ENCODE measurements at regions not wholly inside any gene's neighbourhood (a gene's known extent, or its start where the extent isn't known, plus 50 kb on each side); places are given as distances from the start of the nearest gene placed in this dataset.

GRCh38 chr2:59662127-59662861 lies 891.2 kb downstream of the BCL11A start:
- DNase-seq (ENCODE audit: low read depth): no peak

DNA sequence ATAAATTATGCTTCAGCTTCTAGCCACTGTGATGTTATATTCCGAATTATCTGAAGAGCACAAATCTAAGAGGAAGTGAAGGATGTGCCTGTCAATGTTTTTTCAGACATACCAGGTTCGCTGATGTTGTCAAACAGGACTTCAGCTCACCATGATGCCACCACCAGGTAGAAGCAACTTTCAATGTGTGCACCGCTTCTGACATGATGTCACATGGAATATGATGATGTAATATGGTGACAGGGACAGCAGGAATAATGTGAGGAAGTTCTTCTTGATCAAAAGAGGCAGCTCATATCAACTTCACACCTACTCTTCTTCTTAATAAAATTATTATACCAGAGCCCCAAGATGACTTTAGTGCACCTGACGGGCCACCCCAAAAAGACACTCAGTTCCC lies 893.2 kb downstream of the BCL11A start:
- no peak for DNase-seq (ENCODE audit: low read depth)

DNA sequence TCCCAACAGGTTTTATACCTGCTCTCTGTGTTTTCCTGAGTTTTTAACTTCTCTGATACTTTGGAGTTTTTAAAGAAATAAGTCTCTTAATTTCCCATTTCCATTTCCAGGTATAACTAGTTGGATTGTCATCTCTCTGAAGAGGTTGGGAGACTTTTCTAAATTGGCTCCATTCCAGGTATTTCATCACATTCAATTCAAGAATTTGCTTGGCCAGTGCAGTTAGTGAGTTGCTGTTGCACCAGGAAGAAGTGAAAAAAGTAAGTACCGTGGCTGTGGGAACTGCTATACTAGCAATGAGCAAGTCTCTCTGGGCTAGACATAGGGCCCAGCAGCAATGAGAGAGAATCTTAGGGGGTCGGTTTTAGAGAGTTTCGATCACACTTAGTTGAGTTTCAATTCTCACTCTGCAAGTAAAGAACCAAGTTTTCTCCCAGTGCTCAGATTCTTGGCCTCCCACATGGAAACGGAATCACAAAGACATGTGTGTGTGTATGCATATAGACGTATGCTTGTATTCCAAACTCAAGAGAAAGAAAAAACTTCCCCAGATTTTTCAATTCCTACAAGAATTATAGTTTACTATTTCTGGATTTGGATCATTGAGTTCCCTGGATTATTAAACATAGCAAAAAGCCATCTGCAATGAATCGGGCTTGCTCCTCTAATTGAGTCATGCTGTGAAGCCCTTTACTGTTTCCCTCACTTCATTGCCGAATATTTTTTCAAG lies 894.4 kb downstream of the BCL11A start:
- no peak for DNase-seq (ENCODE audit: low read depth)

- no peak for DNase-seq (ENCODE audit: low read depth)
Observed at GRCh38 chr2:59655809-59656208, 897.6 kb downstream of the BCL11A start.

GRCh38 chr2:59654710-59655109 lies 898.7 kb downstream of the BCL11A start:
- DNase-seq (ENCODE audit: low read depth): no peak

- DNase-seq (ENCODE audit: low read depth): no peak
Observed at GRCh38 chr2:59653164-59653563, 900.3 kb downstream of the BCL11A start.

DNA sequence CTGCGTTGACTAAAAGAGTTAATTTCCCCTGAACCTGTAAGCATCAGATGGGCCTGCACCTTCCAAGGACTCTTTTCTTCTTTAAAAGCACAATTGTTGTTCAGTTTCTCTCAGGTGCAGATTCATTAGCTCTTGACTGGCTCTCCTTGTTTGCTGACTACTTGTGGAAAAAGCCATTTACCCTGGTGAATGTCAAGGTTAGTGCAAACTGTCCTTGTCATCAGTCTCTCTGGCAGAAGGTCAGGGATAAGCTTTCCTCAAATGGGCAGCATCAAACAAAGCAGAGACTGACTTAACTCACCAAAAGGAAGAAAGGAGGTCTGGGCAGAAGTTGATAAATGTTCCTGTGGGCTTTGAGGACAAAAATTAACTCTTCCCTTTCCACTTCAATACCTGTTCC lies 922.7 kb downstream of the BCL11A start:
- no peak for DNase-seq (ENCODE audit: low read depth)

DNA sequence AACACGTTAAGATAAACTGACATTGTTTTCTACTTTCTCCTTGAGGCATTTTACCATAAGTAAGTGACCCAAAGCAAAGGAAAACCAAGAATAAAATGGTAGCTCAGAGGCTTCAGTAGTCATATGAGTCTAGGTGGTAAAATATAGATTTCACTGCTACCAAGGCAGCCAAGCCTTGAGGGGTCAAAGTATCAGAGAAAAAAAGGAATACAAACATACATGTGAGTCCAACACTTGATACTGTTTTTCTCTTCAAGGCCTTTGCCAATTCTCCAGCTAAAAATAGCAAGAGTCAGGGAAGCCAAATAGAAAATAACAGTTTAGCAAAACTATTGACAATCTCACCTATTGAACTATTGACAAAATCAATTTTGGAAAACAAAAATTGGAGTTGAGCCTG lies 925.9 kb downstream of the BCL11A start:
- DNase-seq (ENCODE audit: low read depth): no peak

DNA sequence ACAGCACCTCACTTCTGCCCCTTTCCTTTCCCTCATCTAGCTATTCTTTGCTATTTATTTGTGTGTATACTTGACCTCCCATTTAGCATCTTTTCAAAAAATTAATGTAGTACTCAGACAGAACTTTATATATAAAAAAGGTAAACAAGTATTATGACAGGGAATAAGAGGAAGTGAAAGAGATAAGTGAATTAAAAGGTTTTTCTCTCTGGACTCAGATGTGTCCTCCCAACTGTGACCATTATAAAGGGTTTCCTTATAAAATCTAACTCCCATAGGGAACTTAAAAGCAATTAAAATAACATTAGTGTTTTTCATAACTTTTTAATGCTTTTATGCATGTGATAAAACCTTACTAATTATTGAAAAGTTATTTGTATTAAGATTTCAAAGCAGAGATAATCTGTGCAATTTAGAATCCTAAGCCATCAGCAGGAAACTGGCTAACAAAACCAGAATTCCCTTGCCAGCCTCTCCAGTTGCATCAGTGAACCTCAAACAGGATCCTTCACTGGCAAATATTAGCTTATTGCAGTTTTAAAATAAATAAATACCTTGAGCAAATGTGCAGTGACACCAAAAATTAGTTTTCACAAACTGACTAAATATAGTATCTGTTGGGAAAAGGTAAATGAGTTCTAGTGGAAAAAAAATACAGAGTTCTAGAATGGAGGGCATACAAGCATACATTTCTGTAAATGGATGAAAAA lies 930.7 kb downstream of the BCL11A start:
- no peak for DNase-seq (ENCODE audit: low read depth)

DNA sequence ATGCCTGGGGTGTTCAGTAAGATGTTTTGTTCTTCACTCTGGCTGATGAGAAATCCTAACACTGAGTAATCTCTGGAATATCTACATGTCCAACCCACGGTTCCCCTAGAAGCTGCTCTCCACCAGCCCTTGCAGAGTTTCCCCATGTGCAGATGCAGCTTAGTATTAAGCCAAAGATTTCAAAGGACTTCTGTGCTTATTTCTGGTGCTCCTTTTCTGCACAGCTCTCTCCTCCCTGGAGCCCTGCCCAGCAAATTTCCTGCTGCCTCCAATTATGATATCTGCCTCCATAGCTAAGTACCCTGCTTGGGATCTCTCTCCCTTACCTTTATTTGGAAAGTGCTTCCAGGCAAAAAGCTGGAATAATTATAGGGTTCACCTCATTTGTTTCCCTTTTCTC lies 949.3 kb downstream of the BCL11A start:
- DNase-seq (ENCODE audit: low read depth): no peak

GRCh38 chr2:59594671-59595222 lies 958.7 kb downstream of the BCL11A start:
- DNase-seq (ENCODE audit: low read depth): no peak

DNA sequence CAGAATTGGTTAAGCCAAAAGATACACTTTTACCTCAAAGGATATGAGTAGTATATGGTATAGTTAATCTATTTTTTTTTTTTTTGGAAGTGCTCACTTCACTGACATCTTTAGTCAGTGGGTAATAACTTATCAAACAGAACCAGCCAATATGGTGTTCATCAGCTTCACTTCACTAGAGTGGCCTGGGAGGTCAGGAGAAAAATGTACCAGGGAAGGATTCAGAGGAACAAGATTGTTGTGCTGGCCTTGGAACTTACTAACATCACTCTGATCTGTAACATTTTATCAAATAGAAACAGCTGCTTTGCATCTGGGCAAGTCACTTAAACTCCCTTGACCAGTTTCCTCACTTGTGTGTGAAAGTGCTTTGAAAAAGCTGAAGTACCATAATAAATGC lies 962.7 kb downstream of the BCL11A start:
- DNase-seq (ENCODE audit: low read depth): no peak

GRCh38 chr2:59589881-59590280 lies 963.6 kb downstream of the BCL11A start:
- no peak for DNase-seq (ENCODE audit: low read depth)

DNA sequence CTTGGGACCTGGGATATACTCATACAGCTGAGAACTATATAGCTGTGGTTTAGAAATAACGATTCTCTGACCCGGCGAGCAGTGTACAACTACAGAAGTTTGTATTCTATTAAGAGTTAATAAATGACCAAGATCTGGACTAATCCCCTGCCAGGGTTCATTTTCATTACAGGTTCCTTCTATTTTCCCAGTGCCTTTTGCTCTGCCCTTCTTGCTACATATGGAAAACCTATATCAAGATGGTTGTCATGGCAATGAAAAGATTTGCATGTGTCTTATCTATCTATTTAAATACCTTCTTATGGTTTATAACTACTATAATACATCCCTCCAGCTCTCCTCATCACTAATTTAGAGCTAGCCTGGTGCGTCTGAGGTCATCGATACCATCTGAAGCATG lies 965.2 kb downstream of the BCL11A start:
- DNase-seq (ENCODE audit: low read depth): no peak

DNA sequence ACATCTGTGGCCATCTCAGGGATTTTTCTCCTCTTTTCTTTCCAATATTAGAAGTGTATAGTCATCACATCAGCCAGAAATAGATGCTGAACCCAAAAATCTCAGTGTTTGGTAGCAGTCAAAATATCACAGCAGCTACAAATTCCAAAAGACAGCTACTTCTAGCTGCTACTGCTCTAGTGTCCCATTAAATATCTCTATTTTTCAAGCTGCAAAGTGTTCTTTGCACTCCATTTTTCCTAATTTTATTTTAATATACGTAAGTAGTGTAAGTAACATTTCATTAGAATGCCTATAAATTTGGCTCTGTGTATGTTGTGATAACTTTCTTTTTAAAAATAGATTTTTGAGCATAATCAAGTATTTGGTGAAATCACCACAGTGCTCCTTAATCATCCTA lies 967.3 kb downstream of the BCL11A start:
- no peak for DNase-seq (ENCODE audit: low read depth)

DNA sequence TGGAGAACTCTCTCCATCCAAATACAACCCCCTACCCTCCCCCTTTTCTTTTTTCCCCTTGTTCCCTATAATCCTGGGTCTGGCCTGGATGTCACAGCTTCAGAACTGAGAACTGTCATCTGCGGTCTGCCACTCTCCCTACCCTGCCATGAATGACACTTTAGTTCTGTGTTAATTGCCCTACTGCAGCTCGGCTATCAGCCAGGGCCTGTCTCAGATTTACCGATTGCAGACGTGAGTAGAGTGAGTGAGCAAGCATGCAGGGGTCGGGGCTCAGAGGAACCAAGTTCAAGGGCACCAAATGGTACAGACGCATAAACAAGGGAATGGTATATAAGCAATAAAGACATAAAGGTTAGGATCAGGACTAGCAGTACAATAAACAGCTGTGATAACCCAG lies 967.8 kb downstream of the BCL11A start:
- no peak for DNase-seq (ENCODE audit: low read depth)

DNA sequence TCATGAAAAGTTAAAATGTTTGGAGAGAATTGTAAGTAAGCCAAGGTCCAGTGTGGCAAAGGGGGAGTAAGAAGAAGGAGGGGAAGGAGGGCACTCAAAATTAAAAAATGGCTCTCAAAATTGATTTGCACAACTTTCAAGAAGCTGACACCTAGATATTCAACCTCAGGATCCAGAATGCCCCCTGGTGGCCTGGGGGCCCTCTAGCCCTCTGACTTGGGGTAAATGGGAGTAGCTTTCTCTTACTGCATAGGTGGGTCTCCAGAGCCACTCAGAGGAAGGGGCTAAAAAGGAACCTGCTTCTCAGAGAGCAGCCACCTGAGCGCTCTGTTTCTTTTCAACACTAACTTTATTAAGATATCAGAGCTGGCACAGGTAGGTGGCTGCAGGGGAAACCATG lies 968.5 kb downstream of the BCL11A start:
- DNase-seq (ENCODE audit: low read depth): no peak

DNA sequence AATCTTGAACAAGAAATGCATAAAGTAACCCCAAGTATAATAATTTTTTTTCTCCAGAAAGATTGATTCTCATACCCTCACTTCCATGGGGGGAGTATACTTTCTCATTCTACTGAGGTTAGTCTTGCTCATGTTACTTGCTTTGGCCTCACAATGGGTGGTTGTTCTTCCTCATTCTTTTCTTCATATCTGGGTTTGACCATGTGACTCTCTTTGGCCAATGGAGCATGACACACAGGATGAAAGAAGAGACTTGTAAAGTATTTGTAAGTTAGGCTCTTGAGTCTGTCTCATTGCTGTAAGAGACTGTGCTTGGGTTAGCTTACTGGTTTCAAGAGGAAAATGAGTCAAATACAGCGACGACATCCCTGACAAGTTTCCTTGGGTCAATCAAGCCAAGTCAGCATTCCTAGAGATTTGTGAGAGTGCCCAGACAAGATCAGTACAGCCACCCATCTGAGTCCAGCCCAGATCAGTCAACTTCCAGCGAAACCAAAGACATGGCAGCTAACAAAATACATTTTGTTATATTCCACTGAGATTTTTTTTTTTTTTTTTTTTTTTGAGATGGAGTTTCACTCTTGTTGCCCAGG lies 970.2 kb downstream of the BCL11A start:
- DNase-seq (ENCODE audit: low read depth): peak; percentile 3

DNA sequence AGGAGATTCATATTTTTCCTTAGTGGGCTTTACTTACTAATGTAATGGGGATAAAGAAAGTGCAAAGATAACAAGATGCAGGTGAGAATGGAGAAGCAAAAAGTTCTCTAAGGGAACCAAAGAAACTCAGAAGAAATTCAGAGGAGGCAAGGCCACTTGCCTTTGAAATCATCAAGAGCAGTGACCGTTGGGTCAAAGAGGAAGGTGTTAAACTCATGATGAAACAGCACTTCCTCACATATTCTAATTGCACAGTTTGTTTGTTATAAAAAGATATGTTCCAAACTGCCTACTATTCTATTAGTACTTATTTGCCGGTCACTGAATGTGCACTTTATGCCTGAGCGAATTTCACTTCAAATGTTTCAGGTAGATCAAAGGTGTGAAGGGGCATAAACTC lies 975.1 kb downstream of the BCL11A start:
- no peak for DNase-seq (ENCODE audit: low read depth)

- no peak for DNase-seq (ENCODE audit: low read depth)
Observed at GRCh38 chr2:59575191-59575590, 978.3 kb downstream of the BCL11A start.

GRCh38 chr2:59572227-59572626 lies 981.2 kb downstream of the BCL11A start:
- DNase-seq (ENCODE audit: low read depth): no peak

DNA sequence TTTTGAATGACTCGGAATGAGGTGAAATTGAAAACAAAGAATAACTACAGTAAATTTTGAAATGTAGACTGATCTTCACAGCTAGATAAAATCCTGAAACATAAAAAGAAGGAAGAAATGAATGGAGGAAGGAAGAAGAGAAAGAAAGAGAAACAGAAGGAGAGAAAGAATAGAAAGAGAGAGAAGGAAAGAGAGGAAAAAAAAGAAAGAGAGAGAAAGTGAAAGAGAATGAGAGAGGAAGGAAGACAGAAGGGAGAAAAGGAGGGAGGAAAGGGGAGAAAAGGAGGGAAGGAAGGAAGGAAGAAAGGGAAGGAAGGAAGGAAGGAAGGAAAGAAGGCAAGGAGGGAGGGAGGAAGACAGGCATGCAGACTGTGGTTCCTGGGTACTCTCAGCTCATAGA lies 982.6 kb downstream of the BCL11A start:
- DNase-seq (ENCODE audit: low read depth): no peak

GRCh38 chr2:59569124-59569523 lies 984.3 kb downstream of the BCL11A start:
- DNase-seq (ENCODE audit: low read depth): no peak
